Astrocyte of the spinal cord (primary cell): ENCODE measurements at regions not wholly inside any gene's neighbourhood (a gene's known extent, or its start where the extent isn't known, plus 50 kb on each side); places are given as distances from the start of the nearest gene placed in this dataset.

Experiments used
- DNase-seq: peaks from one replicate; pipeline ENCODE4 v3.0.0; 2011; ENCODE audit warnings: low read depth, low spot score
- H3K4me3 ChIP-seq: 2 replicates; pipeline ENCODE4 v1.5.1; 2011; ENCODE audit warnings: low read depth, mild to moderate bottlenecking, low read length, moderate library complexity
- CTCF ChIP-seq: IDR thresholded peaks from 2 replicates; pipeline ENCODE4 v1.5.1; 2012; ENCODE audit warnings: low read depth, mild to moderate bottlenecking, low read length, inconsistent platforms
- in situ Hi-C: cut with HindIII; loops from 2 replicates; pipeline ENCODE4 v1.10.0; 2017; ENCODE audit warnings: low sequenced_read_pairs

- in situ Hi-C loops, result no loop called here
- no peak for DNase-seq
- no peak for TF ChIP-seq CTCF
- H3K4me3 ChIP-seq, result no peak overlapping the region
Measured at GRCh38 chr6:155582016-155582991, 126.7 kb upstream of the NOX3 start.

- in situ Hi-C loops, result no loop called here
- no peak for DNase-seq
Measured at GRCh38 chr6:155580904-155581303, 125.3 kb upstream of the NOX3 start.

DNA sequence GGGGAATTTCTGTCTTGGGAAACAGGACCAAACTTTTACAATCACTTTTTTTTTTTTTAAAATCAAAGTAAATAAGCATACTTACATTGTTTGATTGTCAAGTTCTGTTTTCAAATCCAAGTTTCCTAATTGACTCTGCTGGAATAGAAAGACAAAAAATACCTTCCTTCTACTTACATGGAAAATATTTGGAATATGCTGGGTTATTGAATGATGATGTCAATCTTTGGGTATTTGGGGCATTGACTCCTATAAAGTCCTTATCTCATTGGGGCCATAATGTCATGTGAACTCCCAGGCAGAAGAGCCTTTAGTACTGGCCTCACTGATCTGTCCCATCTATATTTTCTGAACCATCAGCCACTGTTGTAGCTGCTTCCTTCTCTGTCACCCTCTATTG, 122.6 kb upstream of the NOX3 start:
- no peak for DNase-seq

More at GRCh38 chr6:155580904-155581303, 125.3 kb upstream of the NOX3 start:
- no peak overlapping the region for H3K4me3 ChIP-seq
- no peak for TF ChIP-seq CTCF

GRCh38 chr6:155561966-155562364, 106.3 kb upstream of the NOX3 start:
- no peak overlapping the region for H3K4me3 ChIP-seq
- in situ Hi-C loops, result no loop called here
- TF ChIP-seq CTCF, result no peak
- no peak for DNase-seq

More for the DNA sequence above, 122.6 kb upstream of the NOX3 start:
- no peak overlapping the region for H3K4me3 ChIP-seq
- in situ Hi-C loops, result no loop called here
- TF ChIP-seq CTCF, result no peak

DNA sequence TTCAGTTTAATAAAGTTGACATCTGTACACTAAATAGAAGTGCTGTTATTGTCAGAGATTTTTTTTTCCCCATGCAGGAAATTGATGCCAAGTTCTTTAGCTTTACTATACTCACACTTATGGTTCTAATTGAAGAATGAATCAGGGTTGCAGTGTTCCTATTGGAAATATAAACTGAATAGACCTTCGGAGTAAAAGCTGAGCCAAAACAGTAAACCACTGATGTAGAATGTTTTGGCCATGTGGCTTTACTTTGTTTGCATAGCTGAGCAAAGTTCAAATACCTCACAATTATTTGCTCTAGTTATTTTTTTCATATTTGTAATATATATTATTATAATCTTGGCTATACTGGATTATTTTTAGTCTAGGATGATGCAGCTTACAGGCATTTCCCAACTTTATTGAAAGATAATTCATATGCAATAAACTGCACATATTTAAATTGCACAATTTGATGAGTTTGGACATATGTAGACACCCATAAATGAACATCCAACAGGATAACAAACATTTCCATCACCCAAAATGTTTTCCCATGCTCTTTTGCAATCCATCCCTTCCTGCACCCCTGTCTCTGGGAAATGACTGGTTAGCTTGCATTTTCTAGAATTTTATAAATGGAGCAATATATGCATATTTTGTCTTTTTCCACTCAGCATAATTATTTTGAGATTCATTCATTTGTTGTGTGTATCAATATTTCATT, 105.8 kb upstream of the NOX3 start:
- no peak for DNase-seq
- in situ Hi-C loops, result no loop called here
- no peak overlapping the region for H3K4me3 ChIP-seq
- no peak for TF ChIP-seq CTCF

DNA sequence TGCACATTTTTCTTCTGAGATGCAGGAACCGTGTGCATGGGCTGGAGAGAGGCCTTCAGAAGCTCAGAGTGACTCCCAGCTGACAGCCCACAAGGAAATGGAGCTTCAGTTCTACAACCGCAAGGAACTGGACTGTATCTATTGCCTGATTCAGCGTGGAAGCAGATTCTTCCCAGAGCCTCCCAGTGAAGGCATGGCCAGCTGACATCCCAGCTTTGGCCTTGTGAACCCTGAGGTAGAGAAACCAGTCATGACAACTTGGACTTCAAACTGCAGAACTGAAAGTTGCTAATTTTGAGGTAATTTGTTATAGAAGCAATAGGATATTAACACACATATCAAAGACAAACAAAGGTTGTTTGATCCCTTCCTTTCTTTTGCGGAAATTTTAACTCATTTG, 94.3 kb upstream of the NOX3 start:
- no peak for TF ChIP-seq CTCF
- in situ Hi-C loops, result no loop called here
- DNase-seq, result no peak

More for the DNA sequence above, 94.3 kb upstream of the NOX3 start:
- H3K4me3 ChIP-seq, result no peak overlapping the region
